NOMO-1 (cell line): ENCODE measurements at regions not wholly inside any gene's neighbourhood (a gene's known extent, or its start where the extent isn't known, plus 50 kb on each side); places are given as distances from the start of the nearest gene placed in this dataset.

ENCODE experiments used
- DNase-seq, 2 experiments: peaks; one replicate each; lab custom pipeline; 2025; ENCODE audit not compliant: unreplicated experiment in 2 of 2; lab: John Stamatoyannopoulos, UW

DNA sequence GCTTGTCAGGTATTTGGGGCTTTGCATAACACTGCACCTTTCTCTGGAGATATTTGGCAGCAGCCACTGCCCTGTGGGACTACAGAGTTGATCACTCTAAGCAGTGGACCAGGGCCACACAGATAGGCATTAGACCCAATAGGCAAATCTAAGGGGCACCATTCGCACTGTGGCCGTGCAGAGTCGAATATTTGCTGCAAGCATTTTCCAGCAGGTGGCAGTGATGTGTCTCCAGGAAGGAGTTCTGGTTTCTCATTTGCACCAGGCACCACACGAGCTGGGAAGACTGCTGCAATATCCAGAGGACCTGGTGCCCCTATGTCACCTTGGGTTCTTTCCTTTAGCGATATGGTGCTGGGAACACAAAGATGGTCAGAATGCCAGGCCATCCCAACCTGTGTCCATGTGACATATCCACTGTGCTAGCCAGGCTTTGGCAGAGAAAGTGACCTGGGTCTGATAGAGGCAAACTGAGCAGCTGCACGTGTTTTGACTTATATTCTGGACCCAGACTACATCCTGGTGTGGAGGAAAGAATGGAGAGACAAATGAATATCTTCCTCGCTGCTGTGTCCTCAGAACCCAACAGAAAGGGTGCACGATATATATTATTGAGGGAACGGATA is 318.7 kb downstream of the BUD13 start:
- no peak for DNase-seq

DNA sequence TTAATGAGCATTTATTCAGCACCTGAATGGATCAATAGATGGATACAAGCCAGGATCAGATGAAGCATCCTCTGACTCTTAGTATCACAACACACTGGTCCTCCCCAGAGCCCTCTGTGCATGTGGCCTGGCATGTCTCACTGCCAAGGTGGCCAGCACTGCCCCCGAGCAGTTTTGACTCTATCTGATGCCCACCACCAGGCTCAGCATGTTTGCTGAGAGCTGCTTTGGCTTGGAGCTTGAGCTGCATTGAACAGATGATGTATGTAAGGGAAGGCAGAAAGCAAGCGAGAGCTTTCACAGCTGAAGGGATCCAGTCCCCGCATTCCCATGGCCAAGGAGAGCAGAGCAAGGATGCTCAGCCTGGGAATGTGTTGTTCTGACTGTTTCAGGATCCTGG is 320.3 kb downstream of the BUD13 start:
- no peak for DNase-seq

DNA sequence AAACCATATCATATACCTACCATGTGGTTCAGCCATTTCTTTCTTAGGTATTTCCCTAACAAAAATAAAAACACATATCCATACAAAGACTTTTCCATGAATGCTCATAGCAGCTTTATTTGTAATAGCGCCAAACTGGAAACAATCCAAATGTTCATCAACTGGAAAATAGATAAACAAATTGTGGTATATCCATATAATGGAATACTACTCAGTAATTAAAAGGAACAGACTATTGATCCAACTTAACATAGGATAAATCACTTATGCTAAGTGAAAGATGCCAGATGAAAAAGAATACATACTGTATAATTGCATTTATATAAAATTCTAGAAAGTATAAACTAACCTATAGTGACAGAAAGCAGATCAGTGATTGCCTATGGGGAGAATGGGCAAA is 323.3 kb downstream of the BUD13 start:
- no peak for DNase-seq

DNA sequence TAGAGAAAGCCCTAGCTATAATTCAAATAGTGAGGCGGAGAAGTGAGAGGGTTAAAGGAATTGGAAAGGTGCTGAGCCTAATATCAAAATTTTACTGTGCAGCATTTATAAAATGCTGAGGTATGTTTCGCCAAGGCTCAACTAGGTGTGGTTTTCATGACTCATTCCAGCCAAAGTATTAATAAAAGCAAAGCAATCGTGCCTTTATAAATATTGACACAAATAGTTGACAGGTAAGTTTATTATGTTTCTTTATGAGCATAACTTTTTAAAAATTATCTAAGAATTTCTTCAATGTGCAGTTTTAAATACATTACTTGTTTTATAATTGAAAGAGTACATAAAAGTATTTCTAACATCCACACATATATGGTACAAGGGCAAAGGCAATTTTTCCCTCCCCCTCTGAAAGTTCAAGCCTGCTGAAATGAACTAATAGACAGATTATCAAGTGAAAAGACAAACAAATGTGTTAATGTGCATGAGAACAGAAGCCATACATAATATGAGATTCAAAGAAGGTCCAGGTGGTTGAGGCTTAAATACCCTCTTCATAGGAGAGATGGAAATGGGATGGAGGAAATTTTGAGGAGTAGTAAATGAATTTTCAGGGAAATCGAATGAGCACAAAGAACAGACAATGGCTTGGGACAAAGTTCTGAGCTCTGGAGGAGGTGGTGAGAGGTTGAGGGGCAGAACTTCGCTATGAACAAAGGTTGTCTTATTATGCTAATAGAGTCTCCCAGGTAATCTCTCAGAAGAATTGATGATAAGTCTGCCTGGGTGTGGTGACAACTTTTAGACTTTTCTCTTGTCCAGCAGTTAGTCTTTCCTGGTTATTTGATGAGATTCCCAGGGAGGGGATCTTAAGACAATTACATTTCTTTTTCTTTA is 326.5 kb downstream of the BUD13 start:
- no peak for DNase-seq

DNA sequence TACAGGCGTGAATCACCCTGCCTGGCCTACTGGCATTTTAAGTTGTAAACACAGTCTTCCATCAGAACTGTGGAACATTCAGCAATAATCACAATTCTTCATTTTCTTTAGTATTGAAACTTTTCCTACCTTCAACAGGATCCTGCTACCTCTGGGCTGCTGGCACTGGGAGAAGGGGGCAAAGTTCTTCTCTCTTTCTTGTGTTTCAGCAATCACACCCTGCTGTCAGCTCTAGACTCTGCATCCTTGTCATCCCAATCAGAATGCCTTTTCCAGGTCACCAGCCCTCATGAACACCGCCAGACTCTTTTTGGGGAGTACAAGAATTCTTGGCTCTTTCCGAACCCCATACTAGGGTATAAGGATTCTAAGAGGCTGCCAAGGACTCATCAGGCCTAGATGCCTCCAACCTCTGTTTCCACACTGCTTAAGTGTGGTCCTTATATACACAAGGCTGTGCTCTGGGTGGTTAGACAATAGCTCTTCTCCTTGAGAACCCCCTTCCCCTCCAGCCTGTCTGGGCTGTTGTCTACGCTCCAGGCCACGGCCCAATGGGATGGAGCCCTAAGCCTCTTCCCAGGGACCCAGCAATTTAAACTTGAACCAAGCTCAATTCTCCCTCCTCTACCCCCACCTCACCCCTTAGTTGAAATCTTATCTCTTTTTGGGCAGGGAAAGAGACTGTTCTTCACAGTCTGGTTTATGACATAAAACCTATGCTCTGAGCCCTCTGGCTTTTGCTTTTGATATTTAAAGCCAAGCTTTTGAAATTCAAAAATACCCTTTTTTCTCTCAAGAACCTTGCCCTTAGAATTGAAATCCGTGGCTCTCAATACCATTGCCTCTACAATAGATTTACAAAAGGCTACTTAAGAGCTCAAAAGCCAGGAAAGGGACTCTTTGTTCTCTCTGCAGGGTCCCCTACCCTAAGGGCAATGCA is 327.4 kb downstream of the BUD13 start:
- no peak for DNase-seq

DNA sequence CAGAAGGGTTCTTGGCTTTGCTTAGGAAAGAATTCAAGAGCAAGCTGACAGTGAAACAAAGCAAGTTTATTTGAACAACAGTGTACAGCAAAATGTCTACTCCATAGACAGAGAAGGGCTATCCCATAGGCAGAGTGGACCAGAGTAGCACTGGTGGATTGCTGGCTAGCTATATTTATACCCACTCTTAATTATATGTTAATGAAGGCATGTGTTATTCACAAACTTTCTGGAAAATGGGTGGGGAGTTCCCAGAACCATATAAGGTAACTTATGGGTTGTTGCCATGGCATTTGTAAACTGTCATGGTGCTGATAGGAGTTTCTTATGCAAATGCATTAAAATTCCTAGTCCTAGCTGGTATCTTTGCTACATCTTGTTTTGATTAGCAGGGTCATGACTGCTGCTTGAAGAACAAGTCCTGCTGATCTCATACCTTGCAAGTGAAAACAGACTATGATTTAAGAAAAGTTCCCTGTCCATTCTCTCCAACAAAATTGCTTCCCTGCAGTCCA is 330.5 kb downstream of the BUD13 start:
- no peak for DNase-seq

DNA sequence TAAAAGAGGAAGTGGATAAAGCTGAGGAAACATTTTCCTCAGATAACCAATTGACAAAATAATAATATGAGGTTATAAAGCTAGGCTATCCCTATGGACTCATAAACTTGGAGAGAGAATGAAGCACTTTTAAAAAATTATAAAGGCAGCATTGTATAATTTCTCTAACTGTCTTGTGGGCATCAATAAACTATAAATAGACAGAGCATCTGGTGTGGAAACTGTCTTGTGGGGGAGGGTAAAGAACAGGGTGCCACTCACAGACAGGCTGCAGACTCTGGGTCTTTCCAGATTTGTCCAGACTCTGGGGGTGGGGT is 333.5 kb downstream of the BUD13 start:
- DNase-seq, result no peak

DNA sequence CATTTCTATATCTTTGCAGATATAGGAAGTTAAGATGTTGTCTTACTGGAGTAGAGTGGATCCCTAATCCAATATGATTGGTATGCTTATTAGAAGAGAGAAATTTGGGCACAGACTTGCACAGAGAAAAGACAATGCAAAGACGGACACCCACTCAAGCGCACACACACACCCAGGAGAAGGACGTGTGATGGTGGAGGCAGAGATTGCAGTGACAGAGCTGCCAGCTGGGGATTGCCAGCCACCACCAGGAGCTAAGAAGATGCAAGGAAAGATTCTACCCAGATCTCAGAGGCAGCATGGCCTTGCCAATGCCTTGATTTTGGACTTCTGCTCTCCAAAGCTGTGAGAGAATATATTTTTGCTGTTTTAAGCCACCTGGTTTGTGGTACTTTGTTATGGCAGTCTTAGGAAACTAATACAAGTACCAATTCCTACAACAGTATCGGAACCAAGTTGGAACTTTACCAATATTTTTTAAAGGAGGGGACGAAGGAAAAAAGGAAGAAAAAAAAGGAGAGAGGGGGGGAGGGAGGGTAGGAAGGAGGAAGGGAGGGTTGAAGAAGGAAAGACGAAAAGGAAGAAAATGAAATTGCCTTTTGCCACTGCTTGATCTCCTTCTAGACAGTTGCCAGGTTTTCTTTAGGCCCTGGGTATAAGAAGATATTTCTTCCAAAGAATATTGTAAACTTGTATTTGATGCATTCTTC is 334.0 kb downstream of the BUD13 start:
- no peak for DNase-seq

DNA sequence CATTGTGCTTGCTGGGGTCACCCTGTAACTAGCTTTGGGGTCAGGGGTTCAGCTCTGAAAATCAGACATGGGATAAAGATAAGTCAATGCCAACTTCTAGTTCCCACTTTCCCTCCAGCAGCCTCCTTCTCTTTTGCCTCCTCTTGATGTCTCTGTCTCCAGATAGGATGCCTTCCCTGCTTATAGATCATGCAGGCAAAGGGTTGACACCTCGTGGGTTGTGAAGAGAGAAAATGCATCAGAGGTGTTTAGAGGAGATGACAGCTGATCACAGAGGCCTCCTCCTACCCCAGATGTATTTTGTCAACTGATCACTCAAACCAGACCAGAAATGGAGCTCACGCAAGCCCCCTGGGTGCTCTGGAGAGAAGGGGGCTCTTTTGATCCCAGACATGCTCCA is 337.8 kb downstream of the BUD13 start:
- no peak for DNase-seq

DNA sequence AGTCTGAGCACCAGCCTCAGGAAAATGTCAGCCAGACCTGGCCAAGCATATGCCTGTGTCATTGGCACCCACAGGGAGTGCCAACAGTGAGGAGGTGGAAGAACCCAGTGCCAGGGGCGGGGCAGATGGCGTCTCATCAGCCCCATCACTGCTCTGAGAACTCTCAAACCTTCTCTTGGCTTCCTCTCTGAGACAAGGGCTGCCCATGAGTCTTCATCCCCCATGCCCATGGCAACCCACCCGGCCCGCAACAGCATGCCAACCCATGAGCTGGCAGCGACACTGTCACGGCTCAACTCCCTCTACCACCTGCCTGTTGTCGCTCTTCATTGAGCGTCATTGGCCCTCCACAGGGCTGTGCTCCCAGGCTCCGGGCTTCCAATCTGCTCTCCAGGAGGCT is 340.5 kb downstream of the BUD13 start:
- no peak for DNase-seq

DNA sequence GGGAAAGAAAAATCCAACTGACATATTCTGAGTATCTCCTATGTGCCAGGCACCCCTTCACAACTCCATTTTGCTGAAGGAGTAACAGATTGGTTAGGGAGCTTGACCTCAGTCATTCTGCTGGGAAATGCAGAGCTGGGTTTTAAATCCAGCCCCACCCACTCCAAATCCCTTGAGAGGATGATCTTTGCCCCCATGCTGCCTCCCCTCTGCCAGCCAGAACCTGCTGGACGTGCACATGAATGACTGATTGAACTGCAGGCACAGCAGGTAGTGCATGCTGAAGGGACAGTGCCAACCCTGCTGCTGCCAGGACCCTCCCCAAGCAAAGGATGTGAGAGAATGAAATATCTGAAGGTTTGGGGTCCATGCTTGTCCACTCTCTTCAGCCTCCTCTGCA is 340.9 kb downstream of the BUD13 start:
- DNase-seq, result no peak

DNA sequence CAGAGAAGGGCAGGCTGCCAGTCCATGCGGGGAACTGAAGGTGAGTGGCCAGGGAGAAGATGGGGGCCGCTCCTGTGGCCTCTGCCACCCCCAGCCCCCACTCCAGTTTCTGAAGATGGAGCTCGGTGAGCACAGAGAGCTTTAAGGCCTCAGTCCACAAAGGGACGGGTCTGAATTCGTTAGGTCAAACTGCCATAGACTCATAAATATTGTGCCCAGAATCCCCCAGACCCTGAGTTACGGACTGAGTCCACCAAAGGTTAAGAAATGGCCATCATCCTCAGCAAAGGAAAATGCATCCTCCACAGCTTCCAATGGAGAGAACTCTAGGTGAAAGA is 344.2 kb downstream of the BUD13 start:
- no peak for DNase-seq

DNA sequence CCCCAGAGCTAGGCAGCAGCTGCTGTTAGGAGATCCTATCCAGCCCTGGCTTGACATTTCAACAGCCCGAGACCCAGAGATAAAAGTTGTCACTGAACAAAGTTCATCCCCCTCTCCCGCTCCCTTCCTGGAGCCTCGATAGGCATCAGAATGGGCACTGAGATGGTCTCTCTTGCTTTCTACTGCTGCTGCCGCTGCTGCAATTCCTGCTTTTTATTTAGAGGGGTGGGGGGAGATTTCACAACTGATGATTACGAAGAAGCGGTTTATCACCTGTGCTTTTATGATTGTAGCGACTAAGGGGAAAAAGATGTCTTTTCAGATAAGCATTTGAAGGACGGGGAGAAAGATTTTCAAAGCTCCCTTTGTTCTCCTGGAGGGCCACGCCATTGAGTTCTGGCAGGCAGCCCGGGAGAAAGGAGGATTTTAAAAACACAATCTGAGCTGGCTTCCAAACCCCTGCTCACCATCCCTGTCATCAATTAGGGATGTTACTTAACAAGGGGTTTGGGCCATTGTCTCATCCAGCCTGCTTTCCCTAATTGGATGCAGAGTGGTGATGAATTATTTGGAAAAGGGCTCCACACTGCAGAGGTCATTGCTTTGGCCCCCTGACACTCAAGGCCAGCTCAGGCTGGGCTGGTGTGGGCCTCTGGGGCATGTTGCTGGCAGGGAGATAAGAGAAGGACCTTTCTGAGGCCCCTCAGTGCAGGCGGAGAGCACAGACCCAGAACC is 344.7 kb downstream of the BUD13 start:
- DNase-seq, result no peak

DNA sequence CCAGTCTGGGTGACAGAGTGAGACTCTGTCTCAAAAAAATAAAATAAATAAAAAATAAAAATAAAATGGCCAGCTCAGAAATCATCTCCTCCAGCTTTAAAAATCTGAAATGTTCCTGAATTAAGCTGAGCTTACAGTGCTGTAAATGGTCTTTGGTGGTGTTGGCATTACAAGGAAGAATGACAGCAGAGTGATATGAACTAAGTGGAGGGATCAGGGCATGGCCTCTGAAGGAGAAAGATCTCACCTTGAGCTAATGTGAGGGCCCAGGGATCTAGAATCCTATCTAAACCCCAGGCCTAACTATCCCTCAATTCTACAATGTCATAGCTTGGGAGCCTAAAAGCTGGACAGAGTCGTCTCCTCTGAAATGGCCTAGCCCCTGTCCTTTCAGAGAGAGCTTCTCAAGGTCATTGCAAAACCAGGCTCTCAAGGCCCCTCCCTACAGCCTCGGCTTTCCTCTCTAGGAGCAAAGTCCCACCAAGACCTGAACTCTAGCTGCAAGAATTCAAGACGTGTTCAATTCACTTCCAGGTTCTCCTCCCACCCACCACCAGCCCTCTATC is 345.4 kb downstream of the BUD13 start:
- DNase-seq, result no peak

DNA sequence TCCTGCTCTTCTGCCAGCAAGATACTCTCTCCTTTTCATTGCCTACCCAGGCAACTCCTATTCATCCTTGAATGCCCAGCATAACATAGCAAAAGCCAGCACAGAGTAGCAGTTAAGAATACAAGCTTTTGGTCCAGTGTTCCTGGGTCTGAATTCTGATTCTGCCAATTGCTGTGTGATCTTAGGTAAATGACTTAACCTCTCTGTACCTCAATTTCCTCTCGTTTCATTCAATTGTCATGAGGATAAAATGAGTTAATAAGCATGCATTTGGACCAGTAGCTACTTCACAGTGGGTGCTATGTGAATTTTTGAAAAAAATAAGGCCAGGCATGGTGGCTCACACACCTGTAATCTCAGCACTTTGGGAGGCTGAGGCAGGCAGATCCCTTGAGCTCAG is 346.0 kb downstream of the BUD13 start:
- DNase-seq, result no peak

DNA sequence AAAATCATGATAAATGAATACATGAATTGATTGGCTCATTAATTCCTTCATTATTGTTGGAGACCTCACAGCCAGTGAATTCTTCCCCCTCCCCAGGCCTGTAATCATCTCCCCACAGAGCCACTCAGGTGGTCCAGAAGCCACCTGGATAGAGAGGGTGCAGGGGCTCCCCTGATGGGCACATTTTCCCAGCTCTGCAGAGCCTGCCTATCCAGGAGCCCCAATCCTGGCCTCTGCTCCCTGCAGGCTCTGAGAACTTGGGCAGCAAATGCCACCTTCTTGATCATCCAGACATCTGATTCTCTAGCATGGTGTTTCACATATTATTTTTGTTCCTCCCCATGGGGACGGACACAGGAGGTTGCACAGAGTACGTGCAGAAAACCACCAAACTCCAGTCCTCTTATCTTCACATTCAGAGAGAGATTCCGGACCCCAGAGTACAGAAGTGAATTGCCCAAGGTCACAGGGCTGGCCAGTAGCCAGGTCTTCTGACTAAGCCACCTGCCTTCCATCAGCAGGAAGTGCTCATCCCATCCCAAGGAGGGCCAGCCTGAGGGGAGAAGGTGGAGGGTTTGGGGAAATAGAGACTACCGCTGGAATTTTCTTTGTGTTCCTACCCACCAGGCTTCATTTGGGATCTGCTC is 348.0 kb downstream of the BUD13 start:
- DNase-seq, result no peak

DNA sequence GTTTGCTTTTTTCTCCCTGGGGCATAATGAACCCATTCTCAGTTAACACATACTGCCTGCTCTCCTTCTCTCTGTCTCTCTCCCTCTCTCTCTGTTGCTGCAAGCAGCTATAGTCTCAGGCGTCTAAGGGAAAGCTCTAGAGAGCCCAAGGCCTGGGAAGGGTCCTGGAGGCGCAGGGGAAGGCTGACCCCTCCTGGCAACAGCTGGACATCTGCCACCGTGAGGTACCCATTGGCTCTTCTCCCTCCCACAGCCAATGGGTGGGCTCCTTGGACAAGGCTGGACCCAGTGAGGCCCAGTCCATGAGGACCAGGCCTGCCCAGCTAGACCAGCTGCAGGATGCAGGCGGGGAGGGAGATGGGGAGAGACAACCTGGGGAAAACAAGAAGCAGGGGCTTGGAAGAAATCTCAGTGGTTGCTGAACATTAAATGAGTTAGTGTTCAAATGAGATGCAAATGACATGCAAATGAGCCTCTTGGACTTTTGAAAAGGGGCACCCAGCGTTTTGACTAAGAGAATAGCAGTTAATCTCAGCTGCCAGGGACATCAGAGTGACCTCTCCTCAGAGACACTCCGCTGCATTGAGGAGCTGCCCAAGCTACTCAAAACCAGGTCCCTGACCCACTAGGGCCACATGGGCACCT is 349.7 kb downstream of the BUD13 start:
- no peak for DNase-seq

DNA sequence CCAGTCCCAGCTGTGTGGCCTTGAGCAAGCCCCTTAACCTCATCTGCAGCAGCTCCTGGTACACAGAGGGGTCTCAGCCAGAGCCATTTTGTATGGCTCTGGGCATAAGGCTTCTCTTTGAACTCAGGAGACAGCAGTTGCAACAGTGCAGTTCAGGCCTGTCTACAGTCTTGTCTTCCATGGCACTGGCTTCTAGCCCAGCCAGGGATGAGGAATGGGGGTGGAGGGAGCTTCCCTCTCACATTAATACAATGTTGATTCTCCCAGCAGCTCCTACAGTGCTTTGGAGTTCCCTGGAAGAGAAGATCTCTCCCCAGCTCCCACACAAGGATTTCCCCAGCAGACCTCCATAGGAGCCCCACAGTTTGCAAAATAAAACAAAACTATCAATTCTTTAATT is 350.2 kb downstream of the BUD13 start:
- no peak for DNase-seq
